PC-9 (cell line): ENCODE measurements at regions not wholly inside any gene's neighbourhood (a gene's known extent, or its start where the extent isn't known, plus 50 kb on each side); places are given as distances from the start of the nearest gene placed in this dataset.

ENCODE experiments used
- CTCF ChIP-seq: fragments of 200-600 bp; sonication (generic); conservative IDR thresholded peaks from 2 replicates; pipeline ENCODE4 v1.6.1; 2017; ENCODE audit warnings: mixed run types, antibody characterized with exemption, mild to moderate bottlenecking, moderate library complexity
- EZH2 ChIP-seq: fragments of 200-600 bp; sonication (generic); IDR thresholded peaks from 2 replicates; pipeline ENCODE4 v1.8.0; 2017; ENCODE audit warnings: antibody characterized with exemption, low read depth

GRCh38 chr1:147095691-147096090, 76.6 kb downstream of the PRKAB2 start:
- TF ChIP-seq CTCF (no peak), EZH2 (no peak)
